ENCODE measurements at regions not wholly inside any gene's neighbourhood (a gene's known extent, or its start where the extent isn't known, plus 50 kb on each side); places are given as distances from the start of the nearest gene placed in this dataset.

DNA sequence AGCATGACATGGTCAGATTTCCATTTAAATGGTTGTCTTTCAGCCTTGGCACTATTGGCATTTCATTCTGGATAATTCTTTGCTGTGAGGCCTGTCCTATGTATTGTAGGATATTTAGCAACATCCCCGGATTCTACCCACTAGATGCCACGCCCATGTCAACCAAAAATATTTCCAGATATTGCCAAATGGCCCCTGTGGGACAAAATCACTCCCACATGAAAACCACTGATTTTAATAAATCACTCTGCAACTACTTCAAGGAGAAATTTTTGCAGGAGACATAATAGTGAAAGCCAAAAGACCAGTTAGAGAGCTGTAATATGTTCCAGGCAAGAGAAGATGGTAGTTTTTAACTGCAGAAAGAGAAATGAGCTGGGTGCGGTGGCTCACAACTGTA lies 55.9 kb upstream of the RARB start:
- TF ChIP-seq, protein P1, sequence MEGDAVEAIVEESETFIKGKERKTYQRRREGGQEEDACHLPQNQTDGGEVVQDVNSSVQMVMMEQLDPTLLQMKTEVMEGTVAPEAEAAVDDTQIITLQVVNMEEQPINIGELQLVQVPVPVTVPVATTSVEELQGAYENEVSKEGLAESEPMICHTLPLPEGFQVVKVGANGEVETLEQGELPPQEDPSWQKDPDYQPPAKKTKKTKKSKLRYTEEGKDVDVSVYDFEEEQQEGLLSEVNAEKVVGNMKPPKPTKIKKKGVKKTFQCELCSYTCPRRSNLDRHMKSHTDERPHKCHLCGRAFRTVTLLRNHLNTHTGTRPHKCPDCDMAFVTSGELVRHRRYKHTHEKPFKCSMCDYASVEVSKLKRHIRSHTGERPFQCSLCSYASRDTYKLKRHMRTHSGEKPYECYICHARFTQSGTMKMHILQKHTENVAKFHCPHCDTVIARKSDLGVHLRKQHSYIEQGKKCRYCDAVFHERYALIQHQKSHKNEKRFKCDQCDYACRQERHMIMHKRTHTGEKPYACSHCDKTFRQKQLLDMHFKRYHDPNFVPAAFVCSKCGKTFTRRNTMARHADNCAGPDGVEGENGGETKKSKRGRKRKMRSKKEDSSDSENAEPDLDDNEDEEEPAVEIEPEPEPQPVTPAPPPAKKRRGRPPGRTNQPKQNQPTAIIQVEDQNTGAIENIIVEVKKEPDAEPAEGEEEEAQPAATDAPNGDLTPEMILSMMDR (conservative IDR thresholded peaks at IDR 0.05 in 1 of 2, IDR thresholded peaks at IDR 0.05 in 1 of 2; ENCODE audit: extremely low read depth in 1 of 2, insufficient read depth in 1 of 2, low read depth in 1 of 2, low read length in 2 of 2), result no peak
- TF ChIP-seq EZH2 (IDR thresholded peaks at IDR 0.05; ENCODE audit: borderline replicate concordance, low read length), result no peak

Measured in mammary epithelial cell (primary cell).